Spinal cord (tissue), 9 donors: ENCODE measurements at regions not wholly inside any gene's neighbourhood (a gene's known extent, or its start where the extent isn't known, plus 50 kb on each side); places are given as distances from the start of the nearest gene placed in this dataset.
A peak's percentile ranks its signal among the peaks of the same experiment; 100 is the strongest.

Source experiments
- DNase-seq, 6 donors: peaks; one replicate each; pipeline versions ENCODE4 v3.0.0 to v3.0.0-alpha.2; 2013 to 2015; ENCODE audit warnings: low spot score in 6 of 6, low read depth in 4 of 6
- H3K27ac ChIP-seq: one replicate; pipeline ENCODE4 v1.5.1; 2013; ENCODE audit warnings: low read depth, low read length, control low read depth
- H3K27me3 ChIP-seq: one replicate; pipeline ENCODE4 v1.6.1; 2013; ENCODE audit warnings: low read length; ENCODE audit not compliant: control insufficient read depth, insufficient read depth
- H3K36me3 ChIP-seq: one replicate; pipeline ENCODE4 v1.6.1; 2013; ENCODE audit warnings: low read length; ENCODE audit not compliant: control insufficient read depth, insufficient read depth
- H3K4me1 ChIP-seq: one replicate; pipeline ENCODE4 v1.6.1; 2013; ENCODE audit warnings: low read length; ENCODE audit not compliant: control insufficient read depth, insufficient read depth
- H3K4me3 ChIP-seq: one replicate; pipeline ENCODE4 v1.5.1; 2013; ENCODE audit warnings: low read depth, low read length, control low read depth
- H3K9me3 ChIP-seq: one replicate; pipeline ENCODE4 v1.6.1; 2013; ENCODE audit warnings: low read length; ENCODE audit not compliant: control insufficient read depth, insufficient read depth
- WGBS: methylation state at CpG from one replicate; pipeline ENCODE4 v1.1.5; 2013; ENCODE audit warnings: missing lambda C conversion rate; ENCODE audit not compliant: insufficient coverage; 5-methylcytosine and 5-hydroxymethylcytosine counted together
- donor health status: healthy.

DNA sequence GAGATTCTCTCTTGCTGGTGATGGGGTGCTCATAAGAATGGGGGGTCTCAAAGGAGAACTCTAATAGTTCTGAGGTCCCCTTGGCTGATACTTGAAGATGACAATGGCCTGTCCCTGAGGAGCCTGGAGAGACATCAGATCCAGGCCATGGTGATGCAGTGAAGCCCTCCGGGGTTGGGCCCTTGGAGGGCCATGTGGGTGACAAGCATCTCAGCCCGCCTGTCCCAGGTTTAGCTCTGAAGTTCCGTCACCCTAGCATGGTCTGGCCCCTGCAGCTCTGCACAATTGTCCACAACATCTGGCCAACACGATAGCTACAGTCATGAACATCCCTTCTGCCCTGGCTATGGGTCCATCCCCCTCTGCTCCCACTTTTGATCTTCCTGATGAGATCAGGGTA lies 202.8 kb upstream of the HS6ST1 start:
- WGBS: 93% methylated on average over 3 of the region's 4 CpGs
- Histone ChIP-seq H3K4me1 (peaks cover 18% of the 10 kb centered on the region), H3K27ac (no peak overlapping the region), H3K36me3 (no peaks in the 10 kb centered on the region), H3K27me3 (no peaks in the 10 kb centered on the region), H3K9me3 (no peaks in the 10 kb centered on the region), H3K4me3 (no peak overlapping the region)
- no peak for DNase-seq

- Histone ChIP-seq H3K27ac (peak overlapping the region; percentile 47), H3K36me3 (no peaks in the 10 kb centered on the region), H3K4me1 (peaks cover 18% of the 10 kb centered on the region), H3K9me3 (no peaks in the 10 kb centered on the region), H3K27me3 (no peaks in the 10 kb centered on the region), H3K4me3 (no peak overlapping the region)
- no CpG with 5 or more reads among the region's 7 CpGs for WGBS
- DNase-seq: no peak
Measured at GRCh38 chr2:128522829-128523228, 204.2 kb upstream of the HS6ST1 start.

DNA sequence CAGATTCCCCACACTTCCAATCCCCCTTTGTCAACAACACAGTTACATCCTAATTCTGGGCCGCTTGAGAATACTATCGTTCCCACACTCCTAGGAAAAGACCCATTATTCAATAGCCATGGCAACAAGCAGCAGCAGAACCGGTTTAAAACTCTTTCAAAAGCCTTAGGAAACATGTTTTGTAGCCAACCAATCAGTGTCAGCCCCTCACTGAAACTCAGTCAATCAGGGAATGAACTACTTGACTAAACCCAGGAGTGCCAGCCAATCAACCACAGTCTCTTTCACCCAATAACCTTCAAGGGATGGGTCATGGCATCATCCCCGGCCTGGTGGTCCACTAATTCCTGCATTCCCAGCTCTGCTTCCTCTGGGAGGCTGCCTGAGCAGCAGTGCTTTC lies 204.8 kb upstream of the HS6ST1 start:
- WGBS: 33% methylated on average over 3 of the region's 4 CpGs
- peak; percentile 19 to 83 (median 44) for DNase-seq
- H3K27ac ChIP-seq: peak overlapping the region; percentile 47
- no peaks in the 10 kb centered on the region for H3K27me3 ChIP-seq
- H3K4me3 ChIP-seq: no peak overlapping the region
- peaks cover 18% of the 10 kb centered on the region for H3K4me1 ChIP-seq
- no peaks in the 10 kb centered on the region for H3K36me3 ChIP-seq
- no peaks in the 10 kb centered on the region for H3K9me3 ChIP-seq

DNA sequence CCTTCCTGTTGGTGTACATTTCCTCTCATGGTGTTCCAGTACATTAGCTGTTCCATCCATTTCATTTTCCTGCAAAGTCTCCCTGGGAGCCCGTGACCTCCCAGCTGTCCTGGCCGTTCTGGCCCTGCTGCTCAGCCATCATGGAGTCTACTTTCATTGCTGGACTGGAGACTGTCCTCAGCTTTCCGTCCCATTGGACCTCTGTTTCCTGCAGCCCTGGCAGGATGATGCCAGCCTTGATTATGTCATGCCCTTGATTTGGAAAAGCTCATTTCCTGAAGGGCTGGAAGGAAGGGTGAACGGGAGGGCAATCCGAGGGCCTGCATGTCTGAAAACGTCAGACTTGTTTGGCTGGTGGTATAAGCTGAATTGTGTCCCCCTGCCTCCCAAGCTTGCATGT lies 205.5 kb upstream of the HS6ST1 start:
- Histone ChIP-seq H3K9me3 (no peaks in the 10 kb centered on the region), H3K27me3 (no peaks in the 10 kb centered on the region), H3K4me3 (no peak overlapping the region), H3K27ac (peak overlapping the region; percentile 17), H3K36me3 (no peaks in the 10 kb centered on the region), H3K4me1 (peaks cover 18% of the 10 kb centered on the region)
- 77% methylated on average over 6 of the region's 6 CpGs for WGBS
- DNase-seq: no peak

GRCh38 chr2:128525653-128526052 lies 207.0 kb upstream of the HS6ST1 start:
- Histone ChIP-seq H3K27ac (no peak overlapping the region), H3K9me3 (no peaks in the 10 kb centered on the region), H3K36me3 (no peaks in the 10 kb centered on the region), H3K27me3 (no peaks in the 10 kb centered on the region), H3K4me3 (no peak overlapping the region), H3K4me1 (peaks cover 18% of the 10 kb centered on the region)
- DNase-seq: no peak
- 96% methylated on average over 6 of the region's 6 CpGs for WGBS

DNA sequence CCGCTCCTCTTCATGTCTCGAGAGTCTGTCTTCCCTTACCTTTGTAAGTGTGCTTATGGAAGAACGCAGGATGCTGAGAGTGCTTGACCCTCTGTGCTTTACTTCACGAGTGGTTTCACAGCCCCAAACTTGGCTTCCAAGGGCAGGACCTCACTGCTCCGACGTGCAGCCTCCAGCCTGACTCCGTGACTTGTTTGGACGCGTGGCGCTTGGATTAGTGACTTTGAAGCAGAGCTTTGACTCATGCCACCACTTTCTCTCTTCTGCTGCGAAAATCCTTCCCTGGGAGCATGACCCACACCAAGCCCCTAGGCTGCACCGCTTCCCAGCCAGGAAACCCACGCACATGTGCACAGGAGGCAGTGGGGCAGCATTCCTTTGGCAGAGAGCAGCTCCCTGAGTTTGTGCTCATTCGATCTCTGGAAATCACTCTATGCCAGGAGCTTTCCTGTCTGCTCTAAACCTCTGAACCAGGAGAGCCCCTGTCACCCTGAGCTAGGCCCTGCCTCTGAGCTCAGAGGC lies 207.8 kb upstream of the HS6ST1 start:
- no peak for DNase-seq
- Histone ChIP-seq H3K9me3 (no peaks in the 10 kb centered on the region), H3K27me3 (no peaks in the 10 kb centered on the region), H3K4me1 (peaks cover 16% of the 10 kb centered on the region), H3K4me3 (no peak overlapping the region), H3K27ac (no peak overlapping the region), H3K36me3 (no peaks in the 10 kb centered on the region)
- 92% methylated on average over 13 of the region's 14 CpGs for WGBS

DNA sequence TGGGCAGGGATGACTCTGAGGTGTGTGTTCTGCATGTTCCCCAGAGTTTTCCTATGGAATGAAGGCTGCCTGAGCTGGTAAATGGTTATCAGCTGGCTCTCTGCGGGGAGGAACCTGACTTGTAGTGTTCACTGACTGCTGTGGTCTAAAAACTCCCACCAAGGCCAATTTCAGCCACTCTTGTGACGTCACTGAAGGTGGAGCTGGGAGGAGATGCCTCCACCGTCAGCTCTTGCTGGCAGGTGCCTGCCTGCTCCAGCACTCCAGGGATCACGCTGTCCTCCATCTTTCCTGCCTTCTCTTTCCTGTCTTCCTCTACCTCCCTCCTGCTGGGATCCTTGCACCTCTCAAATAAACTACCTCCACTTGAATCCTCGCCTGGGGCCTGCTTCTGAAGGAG lies 209.5 kb upstream of the HS6ST1 start:
- DNase-seq: no peak
- H3K4me1 ChIP-seq: peaks cover 7% of the 10 kb centered on the region
- no peak overlapping the region for H3K27ac ChIP-seq
- no peaks in the 10 kb centered on the region for H3K36me3 ChIP-seq
- 92% methylated on average over 4 of the region's 5 CpGs for WGBS
- no peaks in the 10 kb centered on the region for H3K27me3 ChIP-seq
- H3K9me3 ChIP-seq: no peaks in the 10 kb centered on the region
- no peak overlapping the region for H3K4me3 ChIP-seq

DNA sequence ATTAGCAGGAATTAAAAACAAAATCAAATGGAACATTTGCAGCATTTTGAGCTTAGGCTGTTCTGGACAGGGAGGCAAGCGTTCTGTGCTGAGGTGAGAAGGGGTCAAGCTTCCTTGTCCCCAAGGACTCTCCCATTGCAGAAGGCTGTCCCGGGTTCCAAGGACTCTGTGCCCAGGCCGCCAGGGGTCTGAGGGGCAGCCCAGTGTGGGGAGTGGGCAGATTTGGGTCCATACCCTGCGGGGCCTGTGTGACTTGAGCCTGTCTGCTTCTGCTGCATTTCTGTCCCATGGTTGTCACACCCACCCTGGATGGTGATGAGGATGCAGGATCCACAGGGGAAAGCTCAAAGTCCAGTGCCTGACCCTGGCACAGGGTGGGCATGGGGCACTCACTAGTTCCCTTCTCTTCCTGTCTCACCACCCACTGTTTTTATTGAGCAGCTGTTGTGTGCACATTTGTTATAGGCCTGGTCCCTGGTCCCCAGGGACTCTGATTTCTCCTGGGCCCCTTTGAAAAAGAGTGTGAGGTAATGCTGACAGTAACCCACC lies 211.4 kb upstream of the HS6ST1 start:
- H3K9me3 ChIP-seq: no peaks in the 10 kb centered on the region
- 87% methylated on average over 3 of the region's 4 CpGs for WGBS
- H3K27me3 ChIP-seq: no peaks in the 10 kb centered on the region
- no peaks in the 10 kb centered on the region for H3K36me3 ChIP-seq
- no peak overlapping the region for H3K4me3 ChIP-seq
- H3K4me1 ChIP-seq: no peaks in the 10 kb centered on the region
- H3K27ac ChIP-seq: no peak overlapping the region
- DNase-seq: no peak

DNA sequence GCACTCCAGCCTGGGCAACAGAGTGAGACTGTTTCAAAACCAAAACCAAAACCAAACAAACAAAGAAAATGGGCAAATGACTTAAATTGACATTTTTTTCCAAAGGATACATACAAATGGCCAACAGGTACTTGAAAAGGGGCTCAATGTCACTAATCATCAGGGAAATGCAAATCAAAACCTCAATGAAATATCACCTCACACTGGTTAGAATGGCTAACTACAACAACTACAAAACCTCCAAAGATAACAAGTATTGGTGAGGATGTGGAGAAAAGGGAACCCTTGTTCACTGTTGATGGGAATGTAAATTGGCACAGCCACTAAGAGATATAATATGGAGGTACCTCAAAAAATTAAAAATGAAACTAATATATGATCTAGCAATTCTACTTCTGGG lies 213.2 kb upstream of the HS6ST1 start:
- Histone ChIP-seq H3K9me3 (no peaks in the 10 kb centered on the region), H3K4me1 (no peaks in the 10 kb centered on the region), H3K4me3 (no peak overlapping the region), H3K27ac (no peak overlapping the region), H3K36me3 (no peaks in the 10 kb centered on the region), H3K27me3 (no peaks in the 10 kb centered on the region)
- DNase-seq: no peak

DNA sequence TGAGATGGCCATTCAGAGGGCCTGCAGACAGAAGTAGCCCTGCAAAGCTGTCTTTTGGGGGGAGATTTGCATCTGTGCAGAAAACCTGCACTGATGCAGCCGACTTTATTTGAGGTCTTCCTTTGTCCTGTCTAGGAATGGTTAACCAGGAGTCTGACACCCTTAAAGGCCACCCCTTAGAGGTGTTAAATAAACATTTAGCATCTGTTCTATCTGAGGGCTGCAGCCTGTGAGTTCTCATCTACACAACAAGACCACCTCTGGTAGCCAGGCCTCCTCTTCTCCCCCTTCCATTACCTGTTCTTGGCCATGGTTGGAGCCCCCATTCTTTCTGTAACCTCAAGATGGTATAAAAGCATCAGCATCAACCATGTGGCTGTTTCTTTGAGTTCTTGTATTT lies 214.4 kb upstream of the HS6ST1 start:
- Histone ChIP-seq H3K27ac (no peak overlapping the region), H3K36me3 (no peaks in the 10 kb centered on the region), H3K27me3 (no peaks in the 10 kb centered on the region), H3K4me3 (no peak overlapping the region), H3K4me1 (no peaks in the 10 kb centered on the region), H3K9me3 (no peaks in the 10 kb centered on the region)
- no CpG with 5 or more reads among the region's 1 CpG for WGBS
- DNase-seq: no peak
